ENCODE measurements at regions not wholly inside any gene's neighbourhood (a gene's known extent, or its start where the extent isn't known, plus 50 kb on each side); places are given as distances from the start of the nearest gene placed in this dataset.

GRCh38 chr15:93800805-93801204 lies 430.6 kb upstream of the MCTP2 start:
- peaks cover 6% of the 10 kb centered on the region; the same call in 1 of the 2 replicates for H3K4me1 Mint-ChIP-seq (ENCODE audit: low read depth)
- no peak for DNase-seq
- H3K9me3 Mint-ChIP-seq = peaks cover 17% of the 10 kb centered on the region
- H3K27me3 Mint-ChIP-seq (ENCODE audit: insufficient read depth) = peaks cover 3% of the 10 kb centered on the region; the same call in 1 of the 2 replicates
- no peak overlapping the region for H3K27ac Mint-ChIP-seq
- TF ChIP-seq CTCF (IDR thresholded peaks at IDR 0.05) = no peak
- no peaks in the 10 kb centered on the region for H3K36me3 Mint-ChIP-seq (ENCODE audit: low read depth)
- no peak overlapping the region for H3K4me3 Mint-ChIP-seq

GRCh38 chr15:93789441-93789840 lies 441.9 kb upstream of the MCTP2 start:
- H3K27me3 Mint-ChIP-seq (ENCODE audit: insufficient read depth) = no peaks in the 10 kb centered on the region
- H3K4me1 Mint-ChIP-seq (ENCODE audit: low read depth) = no peaks in the 10 kb centered on the region
- H3K9me3 Mint-ChIP-seq = peaks cover 6% of the 10 kb centered on the region
- H3K36me3 Mint-ChIP-seq (ENCODE audit: low read depth) = no peaks in the 10 kb centered on the region
- H3K27ac Mint-ChIP-seq = no peak overlapping the region
- TF ChIP-seq CTCF (IDR thresholded peaks at IDR 0.05) = no peak
- DNase-seq = no peak
- H3K4me3 Mint-ChIP-seq = no peak overlapping the region

GRCh38 chr15:93780073-93780472 lies 451.3 kb upstream of the MCTP2 start:
- Mint-ChIP-seq H3K4me3 (no peak overlapping the region), H3K4me1 (ENCODE audit: low read depth) (no peaks in the 10 kb centered on the region), H3K27ac (no peak overlapping the region), H3K9me3 (peaks cover 17% of the 10 kb centered on the region), H3K27me3 (ENCODE audit: insufficient read depth) (peaks cover 2% of the 10 kb centered on the region; the same call in 1 of the 2 replicates), H3K36me3 (ENCODE audit: low read depth) (no peaks in the 10 kb centered on the region)
- TF ChIP-seq CTCF (IDR thresholded peaks at IDR 0.05) = no peak
- no peak for DNase-seq

DNA sequence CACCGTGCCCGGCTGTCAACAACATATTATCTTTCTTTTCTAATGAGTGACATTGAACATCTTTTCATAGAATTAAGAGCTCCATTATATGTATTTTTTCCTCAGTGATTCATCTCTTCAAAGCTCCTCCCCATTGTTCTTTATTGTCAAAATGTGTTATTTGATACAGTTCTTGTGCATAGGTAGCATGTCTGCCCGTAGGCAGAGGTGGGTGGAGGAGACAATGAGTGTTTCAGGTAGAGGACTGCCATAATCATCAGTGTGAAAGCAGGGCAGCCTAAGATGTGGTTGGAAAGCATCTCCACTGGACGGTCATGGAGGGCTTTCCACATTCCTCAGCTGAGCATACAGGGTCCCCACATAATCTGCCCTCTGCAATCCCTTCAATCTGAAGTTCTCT lies 452.0 kb upstream of the MCTP2 start:
- Mint-ChIP-seq H3K4me1 (ENCODE audit: low read depth) (no peaks in the 10 kb centered on the region), H3K27me3 (ENCODE audit: insufficient read depth) (peaks cover 2% of the 10 kb centered on the region; the same call in 1 of the 2 replicates), H3K4me3 (no peak overlapping the region), H3K9me3 (peaks cover 17% of the 10 kb centered on the region), H3K27ac (no peak overlapping the region), H3K36me3 (ENCODE audit: low read depth) (no peaks in the 10 kb centered on the region)
- no peak for DNase-seq
- no peak for TF ChIP-seq CTCF (IDR thresholded peaks at IDR 0.05)

- DNase-seq = no peak
- H3K36me3 Mint-ChIP-seq (ENCODE audit: low read depth) = peaks cover 5% of the 10 kb centered on the region
- H3K4me3 Mint-ChIP-seq = no peak overlapping the region
- H3K9me3 Mint-ChIP-seq = peaks cover 37% of the 10 kb centered on the region
- no peak overlapping the region for H3K27ac Mint-ChIP-seq
- peaks cover 1% of the 10 kb centered on the region; the same call in 1 of the 2 replicates for H3K27me3 Mint-ChIP-seq (ENCODE audit: insufficient read depth)
- H3K4me1 Mint-ChIP-seq (ENCODE audit: low read depth) = no peaks in the 10 kb centered on the region
- no peak for TF ChIP-seq CTCF (IDR thresholded peaks at IDR 0.05)
Observed at GRCh38 chr15:93771196-93772030, 459.9 kb upstream of the MCTP2 start.
